ENCODE measurements at regions not wholly inside any gene's neighbourhood (a gene's known extent, or its start where the extent isn't known, plus 50 kb on each side); places are given as distances from the start of the nearest gene placed in this dataset.

DNA sequence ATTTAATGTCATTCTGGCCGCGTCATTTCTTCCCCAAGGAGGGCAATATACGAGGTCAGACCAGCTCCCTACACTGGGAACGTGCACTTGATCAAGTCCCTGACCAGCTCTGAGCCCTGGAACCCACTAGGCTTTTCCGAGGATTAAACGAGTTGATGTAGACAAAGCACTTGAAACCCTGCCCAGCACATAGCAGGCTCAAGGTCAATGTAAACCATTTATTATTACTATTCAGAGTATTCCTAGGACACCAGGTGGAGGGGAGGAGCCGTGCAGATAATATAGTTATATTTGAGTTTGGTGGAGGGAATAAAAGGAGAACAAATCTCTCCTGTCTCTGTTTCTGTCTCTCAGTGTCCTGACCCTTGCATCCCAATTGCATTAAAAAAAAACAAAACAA is 174.1 kb upstream of the IGSF21 start:
- no peak for DNase-seq

- DNase-seq, result no peak
These were observed 173.6 kb upstream of the IGSF21 start for GRCh38 chr1:17933971-17934370.

DNA sequence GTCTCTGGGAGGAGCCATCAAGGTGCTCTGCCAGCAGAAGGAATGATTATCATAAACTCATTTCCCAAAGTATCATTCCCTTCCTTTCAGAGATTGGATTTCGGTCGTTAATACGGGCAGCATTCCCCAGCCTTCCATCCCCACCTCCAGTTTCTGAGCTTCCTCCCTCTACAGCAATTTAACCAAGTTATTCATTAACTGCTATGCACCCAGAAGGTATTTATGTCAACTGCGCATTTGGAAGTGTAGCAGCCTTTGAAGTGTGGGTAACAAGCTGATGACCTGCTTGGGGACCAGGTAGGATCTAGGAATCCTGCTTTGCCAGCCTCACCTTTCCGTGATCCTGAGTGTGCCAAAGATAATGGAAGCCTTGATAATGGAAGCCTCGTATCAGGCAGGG is 172.4 kb upstream of the IGSF21 start:
- DNase-seq, result peak; percentile 33

GRCh38 chr1:17941431-17942189 is 166.0 kb upstream of the IGSF21 start:
- no peak for DNase-seq

DNA sequence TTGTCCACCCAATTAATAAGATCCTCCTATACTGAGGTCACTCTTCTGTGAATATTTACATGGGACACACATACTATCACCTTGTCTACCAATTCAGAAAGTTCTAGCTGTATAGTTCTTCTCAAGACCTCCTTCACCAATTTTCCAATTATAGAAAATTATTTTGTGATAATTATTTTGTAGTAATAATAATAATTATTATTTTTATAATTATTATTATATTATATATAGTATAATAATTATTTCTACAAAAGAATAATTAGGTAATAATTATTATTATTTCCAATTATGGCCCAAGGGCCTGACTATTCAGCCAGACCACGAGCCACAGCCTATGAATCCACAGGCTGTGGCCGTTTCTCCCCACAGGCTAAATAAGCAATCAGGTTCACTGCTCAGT is 164.1 kb upstream of the IGSF21 start:
- no peak for DNase-seq

DNA sequence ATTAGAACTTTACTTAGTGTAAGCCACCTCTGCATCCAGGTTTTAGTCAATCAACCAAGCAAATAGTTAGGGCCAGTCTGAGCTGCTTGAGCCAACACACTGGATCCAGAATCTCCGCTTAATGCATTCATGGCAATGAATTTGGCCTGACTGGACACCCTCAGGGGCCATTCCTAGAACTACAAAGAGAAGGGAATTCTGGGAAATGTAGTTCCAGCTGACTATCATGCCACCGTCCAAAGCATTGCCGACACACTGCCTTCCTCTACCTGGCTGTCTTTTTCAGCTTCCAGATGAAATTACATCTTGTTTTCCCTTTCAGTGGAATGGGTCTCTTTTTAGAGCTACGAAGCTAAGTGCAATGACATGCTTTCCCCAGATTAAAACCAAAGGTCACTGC is 163.0 kb upstream of the IGSF21 start:
- DNase-seq, result peak; percentile 6

- DNase-seq, result no peak
These were observed 161.2 kb upstream of the IGSF21 start for GRCh38 chr1:17946434-17946833.

DNA sequence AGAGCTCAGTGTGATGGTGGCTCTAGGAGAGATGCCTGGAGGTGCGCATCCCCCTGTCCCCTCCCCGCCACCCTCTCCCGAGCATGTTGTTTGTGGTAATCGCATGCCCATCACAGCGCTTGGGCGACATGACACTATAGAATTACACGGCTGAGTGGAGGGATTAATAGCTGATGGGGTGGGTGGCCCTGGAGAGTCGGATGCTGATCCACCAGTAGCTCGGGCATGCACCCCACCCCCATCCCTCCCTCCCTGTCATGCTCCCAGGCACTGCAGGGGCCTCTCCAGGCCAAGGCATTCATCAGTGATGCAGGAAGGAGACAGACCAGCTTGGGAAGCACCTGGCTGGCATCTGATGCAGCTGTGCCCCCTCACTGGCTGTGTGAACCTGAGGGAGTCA is 159.0 kb upstream of the IGSF21 start:
- no peak for DNase-seq

DNA sequence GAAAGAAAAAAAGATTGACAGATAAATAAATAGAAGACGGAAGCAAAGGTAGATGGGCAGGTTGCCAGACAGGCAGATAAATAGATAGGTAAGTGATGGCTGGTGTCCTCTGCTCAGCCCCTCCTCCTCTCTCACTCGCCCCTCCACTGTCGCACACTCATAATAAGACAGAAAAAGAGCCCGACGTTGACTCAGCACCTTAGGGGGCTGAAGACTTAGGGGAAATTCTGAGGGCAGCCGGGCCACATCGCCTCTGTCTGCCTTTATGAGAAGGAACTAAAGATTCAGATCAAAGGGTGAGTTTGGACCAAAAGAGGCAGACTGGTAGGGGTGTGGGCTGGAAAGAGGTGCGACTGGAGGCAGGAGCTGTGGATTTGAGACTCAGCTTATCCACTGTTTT is 158.1 kb upstream of the IGSF21 start:
- no peak for DNase-seq

DNA sequence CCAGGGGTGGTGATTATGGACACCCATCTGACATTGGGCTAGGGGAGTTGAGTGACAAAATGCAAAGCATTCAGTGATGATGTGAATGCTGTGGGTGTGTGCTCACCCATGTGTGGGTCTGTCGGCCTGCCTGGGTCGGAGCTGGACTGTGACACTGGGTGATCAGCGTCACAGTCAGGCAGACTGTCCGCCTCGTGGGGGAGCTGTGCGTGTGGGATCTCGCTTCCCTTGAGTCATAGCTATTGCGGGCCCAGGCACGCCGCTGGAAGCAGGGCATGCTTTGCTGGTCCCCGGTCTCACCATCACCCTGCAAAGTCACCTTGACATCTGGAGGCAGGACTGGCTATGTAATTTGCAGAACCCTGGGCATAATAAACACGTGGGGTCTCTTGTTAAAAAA is 156.9 kb upstream of the IGSF21 start:
- DNase-seq, result no peak

DNA sequence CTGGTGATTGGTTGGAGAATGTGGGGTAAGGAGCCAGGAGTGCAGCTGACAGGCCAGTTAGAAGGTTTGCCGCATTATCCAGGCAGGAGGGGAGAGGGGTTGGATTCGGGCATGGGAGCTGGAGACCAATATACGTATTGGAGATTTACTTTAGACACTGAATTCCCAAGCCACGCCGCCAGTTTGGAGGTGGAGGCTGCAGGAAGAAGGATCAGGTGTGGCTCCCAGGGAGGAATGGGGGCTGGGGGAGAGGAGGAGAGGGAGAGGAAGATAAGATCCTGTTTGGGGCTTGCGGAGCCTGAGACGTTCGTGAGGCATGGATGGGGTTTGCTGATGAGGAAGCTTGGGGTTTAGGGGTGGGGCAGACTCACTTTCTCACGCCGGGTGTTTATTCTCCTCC is 155.1 kb upstream of the IGSF21 start:
- DNase-seq, result no peak

DNA sequence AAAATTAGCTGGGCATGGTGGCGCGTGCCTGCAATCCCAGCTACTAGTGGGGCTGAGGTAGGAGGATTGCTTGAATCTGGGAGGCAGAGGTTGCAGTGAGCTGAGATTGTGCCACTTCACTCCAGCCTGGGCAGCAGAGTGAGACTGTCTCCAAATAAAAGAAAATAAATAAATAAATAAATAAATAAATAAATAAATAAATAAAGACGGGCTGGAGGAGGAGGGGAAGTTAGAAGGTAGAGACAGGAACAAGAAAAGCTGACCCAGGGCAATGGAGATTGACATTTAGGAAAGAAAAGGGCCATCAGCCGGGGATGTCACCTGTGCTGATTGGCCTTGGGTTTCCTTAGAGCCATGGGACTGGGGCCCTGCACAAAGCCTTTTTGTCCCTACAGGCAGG is 153.7 kb upstream of the IGSF21 start:
- no peak for DNase-seq

- no peak for DNase-seq
These were observed 152.0 kb upstream of the IGSF21 start for GRCh38 chr1:17955302-17956285.

DNA sequence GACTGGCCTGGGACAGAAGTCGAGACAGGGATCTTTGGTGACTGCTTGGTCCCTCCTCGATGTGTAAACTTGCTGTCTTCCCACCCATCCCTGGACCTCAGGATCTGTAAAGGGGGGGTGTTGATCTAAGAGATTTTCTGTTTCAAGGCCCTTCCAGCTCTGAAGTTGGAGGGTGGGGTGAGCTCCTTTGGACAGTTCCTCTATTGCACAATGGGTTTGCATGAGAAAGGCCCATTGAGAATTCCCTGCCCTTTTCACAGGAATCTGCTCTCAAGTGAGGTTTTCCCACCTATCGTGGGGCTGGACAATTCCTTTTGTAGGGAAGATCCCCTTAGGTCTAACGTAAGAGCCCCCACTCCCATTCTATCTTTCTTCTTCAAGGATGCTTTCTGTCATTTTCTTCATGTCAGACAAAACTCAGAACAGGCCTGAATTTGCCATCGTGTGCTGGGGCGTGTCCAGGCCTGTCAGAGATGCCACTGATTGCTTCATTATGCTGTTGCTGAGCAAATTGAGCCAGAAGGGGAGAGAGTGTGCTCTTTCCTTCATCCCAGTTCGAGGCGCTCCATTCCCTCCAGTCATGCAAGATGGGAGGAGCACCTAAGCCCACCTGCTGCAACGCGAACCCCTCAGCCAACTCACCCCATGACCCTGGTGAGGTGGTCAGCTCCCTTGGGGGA is 149.9 kb upstream of the IGSF21 start:
- DNase-seq, result no peak

- no peak for DNase-seq
These were observed 148.9 kb upstream of the IGSF21 start for GRCh38 chr1:17958704-17959103.

GRCh38 chr1:17963513-17963912 is 144.1 kb upstream of the IGSF21 start:
- DNase-seq, result no peak

DNA sequence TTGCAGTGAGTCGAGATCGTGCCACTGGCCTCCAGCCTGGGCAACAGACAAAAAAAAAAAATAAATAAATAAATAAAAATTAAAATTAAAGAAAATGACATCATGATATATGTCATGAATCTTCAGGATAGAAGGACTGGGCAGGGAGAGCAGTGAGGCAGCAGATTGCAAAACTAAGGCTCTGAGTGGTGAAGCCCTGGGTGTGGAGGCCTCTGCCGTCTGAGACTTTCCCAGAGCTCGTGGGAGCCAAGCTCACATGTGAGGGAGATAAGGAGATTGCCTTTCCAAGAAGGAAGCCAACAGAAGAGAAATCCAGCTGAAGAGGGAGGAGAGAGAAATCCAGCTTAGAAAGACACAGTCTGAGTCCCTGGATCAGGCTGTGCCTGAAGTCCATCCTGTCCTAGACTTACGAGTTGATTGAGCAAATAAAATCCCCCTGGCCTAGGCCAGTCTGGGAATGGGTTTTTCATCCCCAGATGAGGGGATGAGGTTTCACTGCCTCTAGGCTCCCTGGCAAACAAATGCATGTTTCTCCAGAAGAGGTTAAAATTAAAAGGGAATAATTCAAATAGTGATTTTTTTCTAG is 142.0 kb upstream of the IGSF21 start:
- DNase-seq, result no peak

- no peak for DNase-seq
These were observed 141.3 kb upstream of the IGSF21 start for GRCh38 chr1:17966341-17966740.

DNA sequence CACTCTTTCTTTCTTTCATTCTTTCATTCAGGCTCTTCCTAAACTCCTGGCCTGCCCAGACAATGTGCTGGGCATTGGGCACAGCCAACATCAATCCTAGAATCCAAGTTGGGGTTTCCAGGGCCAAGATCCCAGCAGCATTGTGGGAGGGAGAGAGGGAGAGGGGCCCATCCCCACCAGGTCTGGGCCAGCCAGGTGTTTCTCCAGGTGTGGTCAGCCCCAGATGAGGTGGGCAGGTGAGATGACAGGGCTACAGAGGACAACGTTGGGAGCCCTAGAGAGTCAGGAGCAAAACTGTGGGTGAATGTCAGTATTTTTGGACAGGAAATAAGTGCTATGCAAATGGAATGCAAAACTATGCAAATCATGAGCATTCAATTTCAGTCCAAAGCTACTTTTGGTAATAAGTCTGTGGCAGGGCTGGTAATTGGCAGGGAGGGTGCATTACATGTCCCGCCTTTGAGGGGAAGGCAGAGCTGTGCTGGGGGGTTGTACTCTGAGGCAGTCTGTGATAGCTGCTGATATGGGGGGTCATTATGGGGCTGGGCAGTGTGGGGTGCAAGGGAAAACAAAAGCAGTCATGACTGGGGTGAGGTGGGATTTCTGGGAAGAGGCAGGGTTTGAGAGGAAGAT is 139.9 kb upstream of the IGSF21 start:
- no peak for DNase-seq

- DNase-seq, result no peak
These were observed 136.8 kb upstream of the IGSF21 start for GRCh38 chr1:17970757-17971156.

- no peak for DNase-seq
These were observed 133.9 kb upstream of the IGSF21 start for GRCh38 chr1:17973694-17974093.

DNA sequence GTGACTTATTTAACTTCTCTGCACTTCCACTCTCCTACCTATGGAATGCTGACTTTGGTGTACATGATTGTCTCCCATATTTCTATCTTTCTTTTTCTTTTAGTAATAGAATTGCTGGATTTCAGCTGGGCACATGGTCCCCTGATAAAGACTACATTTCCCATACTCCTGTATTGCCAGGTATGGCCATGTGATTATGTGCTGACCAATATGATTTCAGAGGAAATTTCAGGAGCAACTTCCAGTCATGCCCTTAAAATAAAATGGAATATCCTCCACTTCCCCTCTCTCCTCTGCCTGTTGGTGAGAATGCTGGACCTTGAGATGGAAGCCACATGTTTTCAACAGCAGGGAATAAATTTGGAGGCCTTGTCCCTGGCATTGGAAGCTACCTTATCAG is 130.7 kb upstream of the IGSF21 start:
- DNase-seq, result no peak

GRCh38 chr1:17978016-17978415 is 129.6 kb upstream of the IGSF21 start:
- no peak for DNase-seq

All from DMS53 (cell line).